Ovary (tissue), 3 donors: ENCODE measurements at regions not wholly inside any gene's neighbourhood (a gene's known extent, or its start where the extent isn't known, plus 50 kb on each side); places are given as distances from the start of the nearest gene placed in this dataset.

ENCODE experiments used
- CTCF ChIP-seq, 3 donors: fragments of 450-650 bp in 2 of 3; fragments of 200-600 bp in 1 of 3; IDR thresholded peaks; one replicate each; pipeline versions ENCODE4 v1.5.1 to v1.8.0; 2016 to 2022; ENCODE audit warnings: antibody characterized with exemption in 3 of 3, mild to moderate bottlenecking in 1 of 3
- EP300 ChIP-seq: sonication (generic); formaldehyde crosslinking; IDR thresholded peaks from one replicate; pipeline ENCODE4 v1.6.1; 2017; ENCODE audit warnings: antibody characterized with exemption
- POLR2A ChIP-seq: fragments of 450-650 bp; IDR thresholded peaks from one replicate; pipeline ENCODE4 v1.6.1; 2017; ENCODE audit warnings: antibody characterized with exemption, mild to moderate bottlenecking, moderate library complexity
- donor health status: DM: no; HTN: no; CAD: no.

GRCh38 chr2:35651688-35652323 is 703.8 kb upstream of the CRIM1 start:
- TF ChIP-seq POLR2A = no peak
- TF ChIP-seq CTCF (IDR thresholded peaks at IDR 0.05) = no peak
- TF ChIP-seq EP300 = no peak
